HG03045 (cell line): ENCODE measurements at regions not wholly inside any gene's neighbourhood (a gene's known extent, or its start where the extent isn't known, plus 50 kb on each side); places are given as distances from the start of the nearest gene placed in this dataset.
A peak's percentile ranks its signal among the peaks of the same experiment; 100 is the strongest.
"Not testable (repeated sequence)": the region's sequence is repeated elsewhere in the genome, so short reads cannot be mapped to it uniquely, and the experiment has no call there.

Experiments
- ATAC-seq: cut with Tn5 transposase; IDR thresholded peaks from one replicate; pipeline ENCODE4 v1.9.1; 2021; ENCODE audit warnings: mild to moderate bottlenecking, moderate library complexity; ENCODE audit not compliant: unreplicated experiment

GRCh38 chr5:130957151-130957550 lies 207.9 kb downstream of the HINT1 start:
- ATAC-seq = no peak

GRCh38 chr5:130955041-130955440 lies 210.0 kb downstream of the HINT1 start:
- no peak for ATAC-seq

- no peak for ATAC-seq
These were observed 210.7 kb downstream of the HINT1 start for GRCh38 chr5:130954336-130954735.

- ATAC-seq = no peak
These were observed 226.0 kb downstream of the HINT1 start for GRCh38 chr5:130939059-130939458.

- ATAC-seq = no peak
These were observed 228.0 kb downstream of the HINT1 start for GRCh38 chr5:130937046-130937445.

- no peak for ATAC-seq
These were observed 241.4 kb downstream of the HINT1 start for GRCh38 chr5:130923543-130924124.

GRCh38 chr5:130912088-130912487 lies 253.0 kb downstream of the HINT1 start:
- ATAC-seq = no peak

- ATAC-seq = no peak
These were observed 256.9 kb downstream of the HINT1 start for GRCh38 chr5:130908186-130908585.

GRCh38 chr5:130897537-130898195 lies 267.4 kb downstream of the HINT1 start:
- not testable (repeated sequence) for ATAC-seq

GRCh38 chr5:130897181-130897536 lies 267.9 kb downstream of the HINT1 start:
- not testable (repeated sequence) for ATAC-seq

- no peak for ATAC-seq
These were observed 268.4 kb downstream of the HINT1 start for GRCh38 chr5:130896636-130897035.

GRCh38 chr5:130893006-130893405 lies 272.1 kb downstream of the HINT1 start:
- no peak for ATAC-seq

- ATAC-seq = no peak
These were observed 274.4 kb downstream of the HINT1 start for GRCh38 chr5:130890610-130891009.

GRCh38 chr5:130885691-130886090 lies 279.4 kb downstream of the HINT1 start:
- ATAC-seq = no peak

GRCh38 chr5:130885027-130885426 lies 280.0 kb downstream of the HINT1 start:
- no peak for ATAC-seq

GRCh38 chr5:130884023-130884422 lies 281.0 kb downstream of the HINT1 start:
- ATAC-seq = no peak

GRCh38 chr5:130875656-130876055 lies 289.4 kb downstream of the HINT1 start:
- no peak for ATAC-seq

- no peak for ATAC-seq
These were observed 290.1 kb downstream of the HINT1 start for GRCh38 chr5:130874861-130875417.

GRCh38 chr5:130871346-130872086 lies 293.5 kb downstream of the HINT1 start:
- ATAC-seq = peak; percentile 62

- no peak for ATAC-seq
These were observed 294.4 kb downstream of the HINT1 start for GRCh38 chr5:130870691-130871090.

GRCh38 chr5:130868186-130868840 lies 296.7 kb downstream of the HINT1 start:
- ATAC-seq = no peak
